Loucy (cell line): ENCODE measurements at regions not wholly inside any gene's neighbourhood (a gene's known extent, or its start where the extent isn't known, plus 50 kb on each side); places are given as distances from the start of the nearest gene placed in this dataset.

ENCODE experiments used
- H2AFZ ChIP-seq: fragments of 200-600 bp; sonication (generic); 2 replicates; pipeline ENCODE4 v1.6.0; 2016; ENCODE audit warnings: antibody characterized with exemption, mild to moderate bottlenecking, low read length, moderate library complexity
- H3F3A ChIP-seq: fragments of 200-600 bp; 2 replicates; pipeline ENCODE4 v1.6.0; 2016; ENCODE audit warnings: antibody characterized with exemption, low read depth, mild to moderate bottlenecking
- H3K27me3 ChIP-seq: fragments of 200-600 bp; sonication (generic); 2 replicates; pipeline ENCODE4 v1.6.1; 2014; ENCODE audit warnings: low read length, mild to moderate bottlenecking; ENCODE audit not compliant: insufficient read depth, poor library complexity, severe bottlenecking
- H3K36me3 ChIP-seq: fragments of 200-600 bp; sonication (generic); 2 replicates; pipeline ENCODE4 v1.6.1; 2016; ENCODE audit warnings: low read length; ENCODE audit not compliant: insufficient read depth
- H3K4me1 ChIP-seq: fragments of 200-600 bp; sonication (generic); 2 replicates; pipeline ENCODE4 v1.5.1; 2014; ENCODE audit warnings: low read length, mild to moderate bottlenecking; ENCODE audit not compliant: insufficient read depth, poor library complexity, severe bottlenecking
- H3K4me2 ChIP-seq: fragments of 200-600 bp; sonication (generic); 2 replicates; pipeline ENCODE4 v1.6.0; 2014; ENCODE audit warnings: antibody characterized with exemption, low read length, low read depth, mild to moderate bottlenecking; ENCODE audit not compliant: poor library complexity, severe bottlenecking
- H3K4me3 ChIP-seq: fragments of 200-600 bp; sonication (generic); 2 replicates; pipeline ENCODE4 v1.5.1; 2014; ENCODE audit warnings: low read length, mild to moderate bottlenecking, mixed read lengths; ENCODE audit not compliant: poor library complexity, severe bottlenecking
- H3K79me2 ChIP-seq: fragments of 200-600 bp; sonication (generic); 2 replicates; pipeline ENCODE4 v1.6.1; 2014; ENCODE audit warnings: low read length; ENCODE audit not compliant: insufficient read depth
- H3K9ac ChIP-seq: fragments of 200-600 bp; sonication (generic); 2 replicates; pipeline ENCODE4 v1.6.0; 2014; ENCODE audit warnings: mild to moderate bottlenecking, low read depth, low read length, moderate library complexity; ENCODE audit not compliant: poor library complexity, severe bottlenecking
- H3K9me2 ChIP-seq: fragments of 200-600 bp; sonication (generic); replicated peaks from 2 replicates; pipeline ENCODE4 v1.6.1; 2016; ENCODE audit warnings: low read depth, low read length, mixed read lengths
- H3K9me3 ChIP-seq: fragments of 200-600 bp; sonication (generic); 2 replicates; pipeline ENCODE4 v1.6.1; 2014; ENCODE audit warnings: mild to moderate bottlenecking, antibody characterized with exemption, low read length, low read depth; ENCODE audit not compliant: insufficient read depth
- H4K20me1 ChIP-seq: fragments of 200-600 bp; sonication (generic); 2 replicates; pipeline ENCODE4 v1.6.0; 2014; ENCODE audit warnings: antibody characterized with exemption, low read length, mild to moderate bottlenecking; ENCODE audit not compliant: insufficient read depth, poor library complexity, severe bottlenecking
- CTCF ChIP-seq: fragments of 200-600 bp; sonication (generic); conservative IDR thresholded peaks from 2 replicates; pipeline ENCODE4 v1.5.1; 2014; ENCODE audit warnings: mild to moderate bottlenecking, antibody characterized with exemption, low read length
- EZH2phosphoT487 ChIP-seq: fragments of 200-600 bp; IDR thresholded peaks from 2 replicates; pipeline ENCODE4 v1.6.1; 2018; ENCODE audit warnings: antibody characterized with exemption, mild to moderate bottlenecking, moderate library complexity, borderline replicate concordance

GRCh38 chr10:78146200-78146599 is 112.5 kb downstream of the RPS24 start:
- H3K27me3 ChIP-seq, result no peaks in the 10 kb centered on the region
- H3K79me2 ChIP-seq, result no peaks in the 10 kb centered on the region
- no peaks in the 10 kb centered on the region for H3K4me1 ChIP-seq
- no peaks in the 10 kb centered on the region for H3K9me2 ChIP-seq
- H3K36me3 ChIP-seq, result no peaks in the 10 kb centered on the region
- H4K20me1 ChIP-seq, result no peaks in the 10 kb centered on the region
- H3K4me2 ChIP-seq, result no peak overlapping the region
- no peaks in the 10 kb centered on the region for H3K9me3 ChIP-seq
- no peak overlapping the region for H3K4me3 ChIP-seq
- H2AFZ ChIP-seq, result no peak overlapping the region
- H3K9ac ChIP-seq, result no peak overlapping the region
- H3F3A ChIP-seq, result no peaks in the 10 kb centered on the region
- no peak for TF ChIP-seq EZH2phosphoT487
- no peak for TF ChIP-seq CTCF

- TF ChIP-seq EZH2phosphoT487 (no peak), CTCF (no peak)
- Histone ChIP-seq H3K4me3 (no peak overlapping the region), H3F3A (no peaks in the 10 kb centered on the region), H4K20me1 (no peaks in the 10 kb centered on the region), H3K4me2 (no peak overlapping the region), H2AFZ (no peak overlapping the region), H3K79me2 (no peaks in the 10 kb centered on the region), H3K4me1 (no peaks in the 10 kb centered on the region), H3K27me3 (no peaks in the 10 kb centered on the region), H3K36me3 (no peaks in the 10 kb centered on the region), H3K9me2 (no peaks in the 10 kb centered on the region), H3K9me3 (no peaks in the 10 kb centered on the region), H3K9ac (no peak overlapping the region)
Measured at GRCh38 chr10:78147202-78147601, 113.5 kb downstream of the RPS24 start.

GRCh38 chr10:78148216-78148960 is 114.7 kb downstream of the RPS24 start:
- H3K4me1 ChIP-seq, result no peaks in the 10 kb centered on the region
- no peak for TF ChIP-seq EZH2phosphoT487
- TF ChIP-seq CTCF, result no peak

More at GRCh38 chr10:78148216-78148960, 114.7 kb downstream of the RPS24 start:
- Histone ChIP-seq H3K9ac (no peak overlapping the region), H3K9me3 (no peaks in the 10 kb centered on the region), H4K20me1 (no peaks in the 10 kb centered on the region), H3K36me3 (no peaks in the 10 kb centered on the region), H3K4me2 (no peak overlapping the region), H3K9me2 (no peaks in the 10 kb centered on the region), H3F3A (no peaks in the 10 kb centered on the region), H2AFZ (no peak overlapping the region), H3K79me2 (no peaks in the 10 kb centered on the region), H3K27me3 (no peaks in the 10 kb centered on the region), H3K4me3 (no peak overlapping the region)
